Hepatocyte (in vitro differentiated cells): ENCODE measurements at regions not wholly inside any gene's neighbourhood (a gene's known extent, or its start where the extent isn't known, plus 50 kb on each side); places are given as distances from the start of the nearest gene placed in this dataset.
A peak's percentile ranks its signal among the peaks of the same experiment; 100 is the strongest.

Experiments
- DNase-seq: peaks from one replicate; pipeline ENCODE4 v3.0.0-alpha.2; 2016; ENCODE audit warnings: low spot score
- H2AFZ ChIP-seq: fragments of 200-600 bp; sonication (generic); 2 replicates; pipeline ENCODE4 v1.6.0; 2016; ENCODE audit warnings: antibody characterized with exemption, mild to moderate bottlenecking
- H3K27ac ChIP-seq: fragments of 200-600 bp; sonication (generic); 2 replicates; pipeline ENCODE4 v1.5.1; 2016; ENCODE audit warnings: mild to moderate bottlenecking
- H3K27me3 ChIP-seq: fragments of 200-600 bp; sonication (generic); 2 replicates; pipeline ENCODE4 v1.6.1; 2016
- H3K36me3 ChIP-seq: fragments of 200-600 bp; sonication (generic); replicated peaks from 2 replicates; pipeline ENCODE4 v1.5.1; 2016; ENCODE audit warnings: low read depth; ENCODE audit not compliant: insufficient read depth
- H3K4me1 ChIP-seq: fragments of 200-600 bp; sonication (generic); 2 replicates; pipeline ENCODE4 v1.5.1; 2016; ENCODE audit warnings: mild to moderate bottlenecking, moderate library complexity; ENCODE audit not compliant: insufficient read depth
- H3K4me2 ChIP-seq: fragments of 200-600 bp; sonication (generic); 2 replicates; pipeline ENCODE4 v1.6.0; 2016
- H3K4me3 ChIP-seq: fragments of 200-600 bp; sonication (generic); 2 replicates; pipeline ENCODE4 v1.5.1; 2016; ENCODE audit warnings: mild to moderate bottlenecking
- H3K79me2 ChIP-seq: fragments of 200-600 bp; sonication (generic); 2 replicates; pipeline ENCODE4 v1.6.0; 2017; ENCODE audit warnings: mild to moderate bottlenecking
- H3K9me2 ChIP-seq: fragments of 200-600 bp; sonication (generic); replicated peaks from 2 replicates; pipeline ENCODE4 v1.6.0; 2017; ENCODE audit warnings: mild to moderate bottlenecking; ENCODE audit not compliant: insufficient read depth
- H3K9me3 ChIP-seq: fragments of 200-600 bp; sonication (generic); 2 replicates; pipeline ENCODE4 v1.5.1; 2016; ENCODE audit warnings: low read depth, mild to moderate bottlenecking
- H4K20me1 ChIP-seq: fragments of 200-600 bp; sonication (generic); 2 replicates; pipeline ENCODE4 v1.6.0; 2016; ENCODE audit warnings: mild to moderate bottlenecking; ENCODE audit not compliant: insufficient read depth, poor library complexity, severe bottlenecking
- CTCF ChIP-seq: fragments of 200-600 bp; sonication (generic); IDR thresholded peaks from 2 replicates; pipeline ENCODE4 v1.5.1; 2016; ENCODE audit warnings: antibody characterized with exemption, mild to moderate bottlenecking; ENCODE audit not compliant: poor library complexity
- EZH2 ChIP-seq: fragments of 200-600 bp; sonication (generic); IDR thresholded peaks from 2 replicates; pipeline ENCODE4 v1.6.1; 2016; ENCODE audit warnings: antibody characterized with exemption, mild to moderate bottlenecking, borderline replicate concordance
- EZH2phosphoT487 ChIP-seq: fragments of 200-600 bp; sonication (generic); IDR thresholded peaks from one replicate; pipeline ENCODE4 v1.6.1; 2018; ENCODE audit warnings: antibody characterized with exemption, mild to moderate bottlenecking, low read depth, moderate library complexity; ENCODE audit not compliant: unreplicated experiment, severe bottlenecking
- WGBS: methylation state at CpG from one replicate; pipeline ENCODE4 v1.1.6; 2016; ENCODE audit warnings: low lambda C conversion rate; ENCODE audit errors: missing lambda C conversion rate; 5-methylcytosine and 5-hydroxymethylcytosine counted together

- H3K79me2 ChIP-seq = no peaks in the 10 kb centered on the region
- no peak overlapping the region for H2AFZ ChIP-seq
- H3K27ac ChIP-seq = no peak overlapping the region
- DNase-seq = no peak
- H3K4me2 ChIP-seq = no peak overlapping the region
- no peaks in the 10 kb centered on the region for H3K4me1 ChIP-seq
- WGBS = 86% methylated on average over 1 of the region's 1 CpG
- no peaks in the 10 kb centered on the region for H4K20me1 ChIP-seq
- TF ChIP-seq EZH2phosphoT487 (no peak), CTCF (no peak), EZH2 (no peak)
- no peaks in the 10 kb centered on the region for H3K27me3 ChIP-seq
- no peaks in the 10 kb centered on the region for H3K36me3 ChIP-seq
- H3K9me2 ChIP-seq = no peaks in the 10 kb centered on the region
- no peak overlapping the region for H3K4me3 ChIP-seq
- no peaks in the 10 kb centered on the region for H3K9me3 ChIP-seq
Measured at GRCh38 chr3:87977765-87978164, 81.0 kb downstream of the CGGBP1 start.

GRCh38 chr3:87975716-87976115 is 83.1 kb downstream of the CGGBP1 start:
- H3K27ac ChIP-seq = no peak overlapping the region
- H3K36me3 ChIP-seq = no peaks in the 10 kb centered on the region
- H3K4me3 ChIP-seq = no peak overlapping the region
- H3K9me2 ChIP-seq = no peaks in the 10 kb centered on the region
- no peak overlapping the region for H3K4me2 ChIP-seq
- TF ChIP-seq EZH2phosphoT487 (no peak), EZH2 (no peak), CTCF (no peak)
- no peaks in the 10 kb centered on the region for H3K27me3 ChIP-seq
- no peak for DNase-seq
- H3K4me1 ChIP-seq = no peaks in the 10 kb centered on the region
- WGBS = 60% methylated on average over 1 of the region's 1 CpG
- H2AFZ ChIP-seq = no peak overlapping the region
- no peaks in the 10 kb centered on the region for H3K9me3 ChIP-seq
- H3K79me2 ChIP-seq = no peaks in the 10 kb centered on the region
- no peaks in the 10 kb centered on the region for H4K20me1 ChIP-seq

DNA sequence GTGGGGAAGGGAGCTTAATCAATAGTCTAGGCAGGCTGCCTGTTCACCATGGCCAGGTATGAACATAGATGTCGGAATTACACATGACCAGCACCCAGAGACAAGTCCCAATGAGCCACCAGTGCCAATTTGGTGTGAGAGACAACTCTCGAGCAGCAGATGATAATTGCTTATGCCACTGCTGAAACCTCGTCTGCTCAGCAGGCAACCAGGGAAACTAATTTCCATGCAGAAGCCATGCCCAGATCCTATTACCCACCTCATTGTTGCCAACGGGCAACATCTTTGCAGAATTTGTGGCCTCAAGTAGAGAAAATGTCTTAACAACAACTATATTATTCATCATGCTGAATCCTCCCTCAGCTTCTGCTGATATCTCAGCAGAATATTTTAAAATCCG is 84.9 kb downstream of the CGGBP1 start:
- Histone ChIP-seq H4K20me1 (no peaks in the 10 kb centered on the region), H3K36me3 (no peaks in the 10 kb centered on the region), H3K27ac (no peak overlapping the region), H3K4me3 (no peak overlapping the region), H3K9me2 (no peaks in the 10 kb centered on the region), H3K4me1 (no peaks in the 10 kb centered on the region), H3K9me3 (no peaks in the 10 kb centered on the region), H2AFZ (no peak overlapping the region), H3K27me3 (no peaks in the 10 kb centered on the region), H3K79me2 (no peaks in the 10 kb centered on the region), H3K4me2 (no peak overlapping the region)
- DNase-seq = no peak
- no peak for TF ChIP-seq CTCF
- TF ChIP-seq EZH2phosphoT487 = no peak
- no peak for TF ChIP-seq EZH2
- WGBS = 82% methylated on average over 5 of the region's 5 CpGs

DNA sequence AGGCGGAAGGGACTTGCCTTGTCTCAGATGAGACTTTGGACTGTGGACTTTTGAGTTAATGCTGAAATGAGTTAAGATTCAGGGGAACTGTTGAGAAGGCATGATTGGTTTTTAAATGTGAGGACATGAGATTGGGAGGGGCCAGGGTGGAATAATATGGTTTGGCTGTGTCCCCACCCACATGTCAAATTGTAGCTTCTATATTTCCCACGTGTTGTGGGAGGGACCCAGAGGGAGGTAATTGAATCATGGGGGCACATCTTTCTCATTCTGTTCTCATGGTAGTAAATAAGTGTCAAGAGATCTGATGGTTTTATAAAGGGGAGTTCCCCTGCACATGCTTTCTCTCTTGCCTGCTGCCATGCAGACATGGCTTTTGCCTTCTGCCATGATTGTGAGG is 89.2 kb downstream of the CGGBP1 start:
- 60% methylated on average over 2 of the region's 2 CpGs for WGBS
- Histone ChIP-seq H3K4me1 (no peaks in the 10 kb centered on the region), H2AFZ (no peak overlapping the region), H4K20me1 (no peaks in the 10 kb centered on the region), H3K9me3 (no peaks in the 10 kb centered on the region), H3K27me3 (no peaks in the 10 kb centered on the region), H3K79me2 (no peaks in the 10 kb centered on the region), H3K4me3 (no peak overlapping the region), H3K9me2 (no peaks in the 10 kb centered on the region), H3K27ac (peak overlapping the region; percentile 55), H3K4me2 (no peak overlapping the region), H3K36me3 (no peaks in the 10 kb centered on the region)
- TF ChIP-seq CTCF (no peak), EZH2 (no peak), EZH2phosphoT487 (no peak)
- DNase-seq = peak; percentile 8
